SK-N-MC (cell line): ENCODE measurements at regions not wholly inside any gene's neighbourhood (a gene's known extent, or its start where the extent isn't known, plus 50 kb on each side); places are given as distances from the start of the nearest gene placed in this dataset.

Experiments
- EZH2 ChIP-seq: fragments of 200-600 bp; sonication (generic); IDR thresholded peaks from one replicate; pipeline ENCODE4 v1.6.1; 2017; ENCODE audit warnings: antibody characterized with exemption
- FOXP2 ChIP-seq: optimal IDR thresholded peaks from 2 replicates; pipeline ENCODE3; 2011; ENCODE audit warnings: mild to moderate bottlenecking, moderate library complexity; ENCODE audit not compliant: insufficient read depth; ENCODE audit errors: extremely low read length, control extremely low read depth
- POLR2AphosphoS5 ChIP-seq: IDR thresholded peaks from 2 replicates; pipeline ENCODE4 v1.6.1; 2012; ENCODE audit warnings: mild to moderate bottlenecking, low read depth, low read length, borderline replicate concordance

- TF ChIP-seq EZH2 (no peak), POLR2AphosphoS5 (no peak), FOXP2 (no peak)
Observed at GRCh38 chr20:48026981-48027592, 241.8 kb upstream of the SULF2 start.
